ENCODE measurements at regions not wholly inside any gene's neighbourhood (a gene's known extent, or its start where the extent isn't known, plus 50 kb on each side); places are given as distances from the start of the nearest gene placed in this dataset.

GRCh38 chr4:59834943-59835342, 1365.2 kb upstream of the ADGRL3 start:
- H3K4me2 ChIP-seq (ENCODE audit: insufficient read depth, insufficient read length, low read length) = no peak overlapping the region
- no peak overlapping the region for H2BK20ac ChIP-seq (ENCODE audit: low read depth, low read length, poor library complexity, severe bottlenecking)
- Mint-ChIP-seq H3K36me3 (ENCODE audit: insufficient read depth in 1 of 3, low read depth in 3 of 3) (0 out of 7 replicates have a peak, but pooled peaks cover 0 to 6% (median 0%) of the 10 kb centered on the region in 3 experiments), H3K27ac (no peak overlapping the region), H3K9me3 (peaks cover 6 to 7% of the 10 kb centered on the region in 2 experiments; a peak in 4 of 5 replicates), H3K27me3 (ENCODE audit: low read depth) (no peaks in the 10 kb centered on the region), H3K4me1 (no peaks in the 10 kb centered on the region), H3K4me3 (no peak overlapping the region)
- H4K91ac ChIP-seq (ENCODE audit: insufficient read length, low read depth, low read length) = no peak overlapping the region
- no peaks in the 10 kb centered on the region for H3K79me1 ChIP-seq (ENCODE audit: insufficient read depth, low read depth, low read length, poor library complexity, severe bottlenecking)
- H3K4ac ChIP-seq (ENCODE audit: low read depth, low read length) = no peak overlapping the region
- no peak for DNase-seq
- H3K4me1 ChIP-seq (ENCODE audit: insufficient read depth, low read length) = no peaks in the 10 kb centered on the region
- H3K23me2 ChIP-seq (ENCODE audit: insufficient read length, low read depth, low read length, poor library complexity, severe bottlenecking) = no peaks in the 10 kb centered on the region
- H2AFZ ChIP-seq (ENCODE audit: low read length) = no peak overlapping the region
- no peak overlapping the region for H3K14ac ChIP-seq (ENCODE audit: insufficient read depth, low read length)
- no peak overlapping the region for H2BK120ac ChIP-seq (ENCODE audit: low read depth, low read length, poor library complexity, severe bottlenecking)
- no peak for TF ChIP-seq CTCF (conservative IDR thresholded peaks at IDR 0.05)
- H2BK15ac ChIP-seq (ENCODE audit: low read depth, low read length) = no peak overlapping the region
- no peak overlapping the region for H4K5ac ChIP-seq (ENCODE audit: insufficient read length, low read depth, low read length)
- no peak overlapping the region for H2BK5ac ChIP-seq (ENCODE audit: insufficient read length, low read length)
- no peak overlapping the region for H2AK5ac ChIP-seq (ENCODE audit: insufficient read length, low read length)
- no peak overlapping the region for H3K23ac ChIP-seq (ENCODE audit: insufficient read length, low read depth, low read length)
- H3K18ac ChIP-seq (ENCODE audit: insufficient read length, low read depth, low read length) = no peak overlapping the region
- H3K79me2 ChIP-seq (ENCODE audit: insufficient read depth, low read length) = no peaks in the 10 kb centered on the region
- H4K8ac ChIP-seq (replicated peaks; ENCODE audit: insufficient read length, low read depth, low read length) = no peak overlapping the region
- no peak overlapping the region for H3K56ac ChIP-seq (ENCODE audit: insufficient read length, low read depth, low read length)
- no peak overlapping the region for H2BK12ac ChIP-seq (ENCODE audit: insufficient read length, low read depth, low read length)
- no peaks in the 10 kb centered on the region for H3K27me3 ChIP-seq (ENCODE audit: insufficient read depth, low read length)
- H3K27ac ChIP-seq (ENCODE audit: insufficient read length, low read depth, low read length) = no peak overlapping the region
- no peak overlapping the region for H3T11ph ChIP-seq (ENCODE audit: low read length)
- H4K20me1 ChIP-seq (ENCODE audit: control insufficient read depth, insufficient read depth, insufficient read length) = no peaks in the 10 kb centered on the region
- H3K9ac ChIP-seq (ENCODE audit: extremely low read depth, insufficient read length, low read length) = no peak overlapping the region
- H3K9me3 ChIP-seq (ENCODE audit: control insufficient read depth, low read depth, low read length) = no peaks in the 10 kb centered on the region

Measured in H9 (cell line).